IMR-90 (cell line): ENCODE measurements at regions not wholly inside any gene's neighbourhood (a gene's known extent, or its start where the extent isn't known, plus 50 kb on each side); places are given as distances from the start of the nearest gene placed in this dataset.

Source experiments
- ATAC-seq: fragments of 200-7000 bp; cut with Tn5 transposase; 2 replicates; pipeline ENCODE4 v1.9.1; 2020; ENCODE audit warnings: low read depth, mild to moderate bottlenecking, moderate library complexity
- BruUV-seq: library from RNA; stranded (reverse); fragments of 400-500 nt; replicated peaks from 2 replicates; lab custom pipeline; 2021; lab: Mats Ljungman, UMichigan
- CTCF ChIA-PET: fragments of 300-600 bp; formaldehyde crosslinking; extraction: SDS; loops from one replicate; lab custom pipeline; 2021; ENCODE audit warnings: antibody characterized with exemption; lab: Yijun Ruan, JAX
- POLR2A ChIA-PET: fragments of 300-600 bp; sonication (Branson Sonifier 250); formaldehyde crosslinking; loops from one replicate; lab custom pipeline; 2022; ENCODE audit warnings: antibody characterized with exemption; ENCODE audit not compliant: unreplicated experiment; lab: Charles Lee
- DNase-seq: peaks from one replicate; pipeline ENCODE4 v3.0.0; 2013
- H2AFZ ChIP-seq: replicated peaks from 2 replicates; pipeline ENCODE3; 2013; ENCODE audit warnings: low read length, mild to moderate bottlenecking; ENCODE audit not compliant: poor library complexity
- H2AK5ac ChIP-seq: 2 replicates; pipeline ENCODE4 v1.6.1; 2013; ENCODE audit warnings: low read depth, low read length, inconsistent platforms
- H2AK9ac ChIP-seq: replicated peaks from 2 replicates; pipeline ENCODE3; 2013; ENCODE audit warnings: mild to moderate bottlenecking, low read depth, low read length, moderate library complexity; ENCODE audit not compliant: poor library complexity
- H2BK120ac ChIP-seq: 2 replicates; pipeline ENCODE4 v1.6.1; 2013; ENCODE audit warnings: low read depth, low read length, inconsistent platforms
- H2BK15ac ChIP-seq: 3 replicates; pipeline ENCODE4 v1.6.1; 2013; ENCODE audit warnings: low read depth, low read length, inconsistent platforms
- H2BK20ac ChIP-seq: 2 replicates; pipeline ENCODE4 v1.6.1; 2013; ENCODE audit warnings: low read depth, mild to moderate bottlenecking, inconsistent platforms, low read length, moderate library complexity
- H2BK5ac ChIP-seq: 2 replicates; pipeline ENCODE4 v1.6.1; 2013; ENCODE audit warnings: mild to moderate bottlenecking, low read depth, low read length, inconsistent platforms; ENCODE audit not compliant: poor library complexity, severe bottlenecking
- H3K14ac ChIP-seq: replicated peaks from 2 replicates; pipeline ENCODE4 v1.6.1; 2013; ENCODE audit warnings: low read depth, low read length, inconsistent platforms
- H3K18ac ChIP-seq: 2 replicates; pipeline ENCODE4 v1.6.1; 2013; ENCODE audit warnings: low read depth, low read length, control low read depth
- H3K23ac ChIP-seq: 2 replicates; pipeline ENCODE4 v1.6.1; 2013; ENCODE audit warnings: low read depth, low read length, inconsistent platforms
- H3K27ac ChIP-seq: 2 replicates; pipeline ENCODE4 v1.5.1; 2013; ENCODE audit warnings: mild to moderate bottlenecking, control low read depth, low read length; ENCODE audit not compliant: insufficient read depth
- H3K27me3 ChIP-seq: 2 replicates; pipeline ENCODE4 v1.6.1; 2013; ENCODE audit warnings: low read length; ENCODE audit not compliant: control insufficient read depth, insufficient read depth
- H3K36me3 ChIP-seq: 2 replicates; pipeline ENCODE4 v1.6.1; 2013; ENCODE audit warnings: low read length, mixed read lengths; ENCODE audit not compliant: control insufficient read depth, insufficient read depth
- H3K4ac ChIP-seq: 2 replicates; pipeline ENCODE4 v1.6.1; 2013; ENCODE audit warnings: low read depth, low read length, inconsistent platforms
- H3K4me1 ChIP-seq: 2 replicates; pipeline ENCODE4 v1.6.1; 2013; ENCODE audit warnings: low read length, mixed read lengths; ENCODE audit not compliant: control insufficient read depth, insufficient read depth
- H3K4me2 ChIP-seq: 2 replicates; pipeline ENCODE4 v1.6.1; 2013; ENCODE audit warnings: low read depth, mild to moderate bottlenecking, control low read depth, low read length, moderate library complexity
- H3K4me3 ChIP-seq: 2 replicates; pipeline ENCODE4 v1.5.1; 2013; ENCODE audit warnings: low read depth, mild to moderate bottlenecking, control low read depth, low read length, moderate library complexity; ENCODE audit not compliant: insufficient read depth
- H3K56ac ChIP-seq: 2 replicates; pipeline ENCODE4 v1.6.1; 2013; ENCODE audit warnings: low read length, inconsistent platforms; ENCODE audit not compliant: insufficient read depth; ENCODE audit errors: extremely low read depth
- H3K79me1 ChIP-seq, 2 experiments: 2 replicates each; pipeline ENCODE4 v1.6.1; 2013; ENCODE audit warnings: low read length in 2 of 2, inconsistent platforms in 1 of 2, low read depth in 1 of 2
- H3K9ac ChIP-seq: 2 replicates; pipeline ENCODE4 v1.6.1; 2013; ENCODE audit warnings: low read depth, low read length, control low read depth
- H3K9me1 ChIP-seq: 2 replicates; pipeline ENCODE4 v1.6.1; 2013; ENCODE audit warnings: low read length, inconsistent platforms; ENCODE audit not compliant: insufficient read depth
- H3K9me3 ChIP-seq: 2 replicates; pipeline ENCODE4 v1.6.1; 2013; ENCODE audit warnings: low read length; ENCODE audit not compliant: control insufficient read depth, insufficient read depth
- H4K20me1 ChIP-seq: 2 replicates; pipeline ENCODE4 v1.6.1; 2013; ENCODE audit warnings: low read length, inconsistent platforms; ENCODE audit not compliant: insufficient read depth
- H4K5ac ChIP-seq: 2 replicates; pipeline ENCODE4 v1.6.1; 2013; ENCODE audit warnings: mild to moderate bottlenecking, low read depth, low read length, control low read depth
- H4K8ac ChIP-seq, 2 experiments: 2 replicates each; pipeline ENCODE4 v1.6.1; 2013; ENCODE audit warnings: low read depth in 2 of 2, low read length in 2 of 2, control low read depth in 1 of 2, inconsistent platforms in 1 of 2
- H4K91ac ChIP-seq: 2 replicates; pipeline ENCODE4 v1.6.1; 2013; ENCODE audit warnings: low read depth, low read length, inconsistent platforms; ENCODE audit not compliant: insufficient read depth
- RCOR1 ChIP-seq: IDR thresholded peaks from 2 replicates; pipeline ENCODE4 v1.6.1; 2012; ENCODE audit warnings: mild to moderate bottlenecking, low read length, improper control_type of control experiment; ENCODE audit not compliant: insufficient replicate concordance
- SMC3 ChIP-seq: fragments of 150-350 bp; IDR thresholded peaks from 2 replicates; pipeline ENCODE4 v1.6.1; 2016; ENCODE audit warnings: low read depth, mild to moderate bottlenecking, antibody characterized with exemption, low read length, moderate library complexity
- WGBS, 2 experiments: methylation state at CpG; one replicate each; pipeline versions ENCODE4 v1.1.5 to v1.1.7; 2013; ENCODE audit warnings: missing lambda C conversion rate in 2 of 2; ENCODE audit not compliant: insufficient read length in 1 of 2; ENCODE audit errors: extremely low coverage in 2 of 2; 5-methylcytosine and 5-hydroxymethylcytosine counted together
- dilution Hi-C: fragments of 300-500 bp; cut with HindIII; formaldehyde crosslinking; loops from one replicate; pipeline ENCODE4 v1.14.3; 2018; ENCODE audit warnings: low sequenced_read_pairs; ENCODE audit not compliant: unreplicated experiment
- in situ Hi-C: fragments of 300-500 bp; cut with MboI; formaldehyde crosslinking; loops from 3 replicates; pipeline ENCODE4 v1.14.3; 2019; ENCODE audit warnings: low sequenced_read_pairs, inconsistent platforms, mixed read lengths
- intact Hi-C: fragments of 100-400 bp; cut with micrococcal nuclease; formaldehyde crosslinking; loops from 2 replicates; pipeline ENCODE4 v1.10.0; 2022

- Histone ChIP-seq H3K56ac (no peak overlapping the region), H3K14ac (no peak overlapping the region), H4K91ac (no peak overlapping the region), H3K4me1 (no peaks in the 10 kb centered on the region), H2AK5ac (no peak overlapping the region), H2BK20ac (no peak overlapping the region), H2AFZ (no peak overlapping the region), H3K9me3 (no peaks in the 10 kb centered on the region), H3K9ac (no peak overlapping the region), H3K4ac (no peak overlapping the region), H3K36me3 (no peaks in the 10 kb centered on the region), H4K20me1 (no peaks in the 10 kb centered on the region), H3K4me2 (no peak overlapping the region), H2BK15ac (no peak overlapping the region), H3K23ac (no peak overlapping the region), H3K9me1 (no peaks in the 10 kb centered on the region), H4K8ac (no peak overlapping the region), H2AK9ac (no peak overlapping the region), H3K27me3 (no peaks in the 10 kb centered on the region; the same call in 1 of the 2 replicates), H2BK120ac (no peak overlapping the region), H3K79me1 (no peaks in the 10 kb centered on the region), H3K27ac (no peak overlapping the region), H3K4me3 (no peak overlapping the region), H4K5ac (no peak overlapping the region), H3K18ac (no peak overlapping the region), H2BK5ac (no peak overlapping the region)
- in situ Hi-C loops (no loop called here), intact Hi-C loops (no loop called here), dilution Hi-C loops (no loop called here)
- no TSS peak for BruUV-seq
- POLR2A ChIA-PET: no interaction called here
- ATAC-seq: no peak
- CTCF ChIA-PET: interaction anchor here (1.0 kb wide), 1 partner anchor 34 kb away, joined by 3 read pairs; no protein-coding TSS in a partner anchor
- DNase-seq: no peak
- no CpG with 5 or more reads among the region's 4 CpGs for WGBS, 2 experiments
- TF ChIP-seq RCOR1: no peak
- TF ChIP-seq SMC3: no peak
Observed at GRCh38 chr6:84456803-84457202, 229.4 kb upstream of the CEP162 start.
